KBM-7 (cell line): ENCODE measurements at regions not wholly inside any gene's neighbourhood (a gene's known extent, or its start where the extent isn't known, plus 50 kb on each side); places are given as distances from the start of the nearest gene placed in this dataset.
"Not testable (repeated sequence)": the region's sequence is repeated elsewhere in the genome, so short reads cannot be mapped to it uniquely, and the experiment has no call there.

Experiments
- DNase-seq: peaks from one replicate; pipeline ENCODE4 v3.0.0-alpha.2; 2015
- in situ Hi-C: fragments of 300-500 bp; cut with MboI; formaldehyde crosslinking; loops from 2 replicates; pipeline ENCODE4 v1.14.3; 2020; ENCODE audit warnings: low sequenced_read_pairs, low pct_unique_long_range_greater_than_20kb, mixed read lengths

GRCh38 chr4:181018472-181018871 is 1224.7 kb upstream of the TENM3 start:
- in situ Hi-C loops: no loop called here
- no peak for DNase-seq

GRCh38 chr4:181018913-181019312 is 1224.3 kb upstream of the TENM3 start:
- in situ Hi-C loops: no loop called here

GRCh38 chr4:181020456-181020855 is 1222.7 kb upstream of the TENM3 start:
- in situ Hi-C loops: no loop called here
- no peak for DNase-seq

More at GRCh38 chr4:181018913-181019312, 1224.3 kb upstream of the TENM3 start:
- DNase-seq: no peak

- in situ Hi-C loops: no loop called here
- no peak for DNase-seq
Observed at GRCh38 chr4:181021213-181021612, 1222.0 kb upstream of the TENM3 start.

GRCh38 chr4:181030135-181030921 is 1212.9 kb upstream of the TENM3 start:
- in situ Hi-C loops: not testable (repeated sequence)

GRCh38 chr4:181030961-181031360 is 1212.2 kb upstream of the TENM3 start:
- DNase-seq: no peak
- in situ Hi-C loops: no loop called here

More at GRCh38 chr4:181030135-181030921, 1212.9 kb upstream of the TENM3 start:
- not testable (repeated sequence) for DNase-seq

GRCh38 chr4:181043486-181043885 is 1199.7 kb upstream of the TENM3 start:
- no peak for DNase-seq
- in situ Hi-C loops: no loop called here

GRCh38 chr4:181046809-181047208 is 1196.4 kb upstream of the TENM3 start:
- DNase-seq: peak; percentile 1

GRCh38 chr4:181051931-181052330 is 1191.3 kb upstream of the TENM3 start:
- in situ Hi-C loops: no loop called here
- no peak for DNase-seq

More at GRCh38 chr4:181046809-181047208, 1196.4 kb upstream of the TENM3 start:
- in situ Hi-C loops: no loop called here

GRCh38 chr4:181061787-181062186 is 1181.4 kb upstream of the TENM3 start:
- DNase-seq: no peak
- in situ Hi-C loops: no loop called here

- DNase-seq: no peak
- in situ Hi-C loops: no loop called here
Observed at GRCh38 chr4:181063212-181063611, 1180.0 kb upstream of the TENM3 start.

- in situ Hi-C loops: no loop called here
- DNase-seq: no peak
Observed at GRCh38 chr4:181077341-181077740, 1165.9 kb upstream of the TENM3 start.

GRCh38 chr4:181078196-181078595 is 1165.0 kb upstream of the TENM3 start:
- in situ Hi-C loops: no loop called here
- DNase-seq: no peak

- DNase-seq: no peak
- in situ Hi-C loops: no loop called here
Observed at GRCh38 chr4:181083757-181084361, 1159.3 kb upstream of the TENM3 start.

GRCh38 chr4:181085557-181085956 is 1157.6 kb upstream of the TENM3 start:
- no peak for DNase-seq
- in situ Hi-C loops: no loop called here

GRCh38 chr4:181105487-181105886 is 1137.7 kb upstream of the TENM3 start:
- no peak for DNase-seq
- in situ Hi-C loops: no loop called here

- in situ Hi-C loops: no loop called here
- DNase-seq: no peak
Observed at GRCh38 chr4:181106398-181106797, 1136.8 kb upstream of the TENM3 start.

- no peak for DNase-seq
- in situ Hi-C loops: no loop called here
Observed at GRCh38 chr4:181108237-181108636, 1135.0 kb upstream of the TENM3 start.

- in situ Hi-C loops: no loop called here
- no peak for DNase-seq
Observed at GRCh38 chr4:181119186-181119585, 1124.0 kb upstream of the TENM3 start.

GRCh38 chr4:181121733-181122132 is 1121.5 kb upstream of the TENM3 start:
- in situ Hi-C loops: no loop called here
- no peak for DNase-seq

GRCh38 chr4:181127171-181127570 is 1116.0 kb upstream of the TENM3 start:
- in situ Hi-C loops: no loop called here
- no peak for DNase-seq
